ENCODE measurements at regions not wholly inside any gene's neighbourhood (a gene's known extent, or its start where the extent isn't known, plus 50 kb on each side); places are given as distances from the start of the nearest gene placed in this dataset.

DNA sequence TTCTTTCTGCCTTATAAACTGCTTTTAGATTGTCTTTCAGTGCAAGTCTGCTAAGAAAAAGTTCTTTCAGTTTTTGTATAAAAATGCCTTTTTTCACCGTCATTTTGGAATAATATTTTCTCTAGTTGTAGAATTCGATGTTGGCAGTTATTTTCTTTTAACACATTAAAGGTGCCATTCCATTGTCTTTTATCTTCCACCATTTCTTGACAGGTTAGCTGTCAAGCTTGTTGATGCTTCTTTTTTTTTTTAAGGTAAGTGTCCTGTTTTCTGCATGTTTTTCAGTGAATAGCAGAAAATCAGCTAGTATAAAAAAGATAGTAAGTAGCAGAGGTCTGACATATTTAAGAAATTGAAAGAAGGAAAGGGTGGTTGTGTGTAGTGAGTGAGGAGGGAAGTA lies 118.5 kb upstream of the NPFFR2 start:
- Mint-ChIP-seq H3K9me3 (peaks cover 0 to 5% (median 0%) of the 10 kb centered on the region in 3 donors), H3K4me3 (no peak overlapping the region), H3K4me1 (no peaks in the 10 kb centered on the region), H3K27me3 (no peaks in the 10 kb centered on the region), H3K27ac (no peak overlapping the region), H3K36me3 (no peaks in the 10 kb centered on the region)
- no peak for DNase-seq
- Histone ChIP-seq H3K9me3 (no peaks in the 10 kb centered on the region), H3K4me1 (ENCODE audit: control insufficient read depth in 1 of 2, extremely low read depth in 1 of 2, insufficient read depth in 2 of 2, low read length in 2 of 2) (no peaks in the 10 kb centered on the region), H3K4me3 (ENCODE audit: control insufficient read depth in 1 of 2, extremely low read depth in 1 of 2, low read length in 1 of 2) (no peak overlapping the region), H3K27ac (ENCODE audit: low read length) (no peak overlapping the region), H3K36me3 (ENCODE audit: control insufficient read depth in 2 of 2, extremely low read depth in 1 of 2, insufficient read depth in 1 of 2, low read length in 1 of 2) (no peaks in the 10 kb centered on the region), H3K27me3 (replicated peaks in 1 of 2; ENCODE audit: control insufficient read depth in 2 of 2, extremely low read depth in 1 of 2, insufficient read depth in 2 of 2, low read length in 1 of 2) (no peaks in the 10 kb centered on the region)
- CTCF ChIA-PET = interaction anchor here in 1 of 2 donors (0.6 kb wide), 1 partner anchor 739 kb away, joined by 3 read pairs; no protein-coding TSS in a partner anchor
- ATAC-seq (replicated peaks in 1 of 4) = no peak
- no CpG with 5 or more reads among the region's 2 CpGs for WGBS (ENCODE audit: insufficient coverage)
- POLR2A ChIA-PET = no interaction called here

DNA sequence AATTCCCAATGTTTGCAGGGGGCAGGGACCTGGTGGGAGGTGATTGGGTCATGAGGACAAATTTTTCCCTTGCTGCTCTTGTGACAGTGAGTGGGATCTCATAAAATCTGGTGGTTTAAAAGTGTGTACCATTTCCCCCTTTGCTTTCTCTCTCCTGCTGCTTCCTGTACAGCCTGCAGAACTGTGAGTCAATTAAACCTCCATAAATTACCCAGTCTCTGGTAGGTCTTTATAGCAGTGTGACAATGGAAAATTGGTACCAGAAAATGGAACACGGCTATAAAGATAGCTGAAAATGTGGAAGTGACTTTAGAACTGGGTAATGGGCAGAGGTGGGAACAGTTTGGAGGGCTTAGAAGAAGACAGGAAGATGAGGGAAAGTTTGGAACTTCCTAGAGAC lies 108.7 kb upstream of the NPFFR2 start:
- Mint-ChIP-seq H3K4me1 (no peaks in the 10 kb centered on the region), H3K36me3 (no peaks in the 10 kb centered on the region), H3K27me3 (no peaks in the 10 kb centered on the region), H3K27ac (no peak overlapping the region), H3K9me3 (no peaks in the 10 kb centered on the region), H3K4me3 (no peak overlapping the region)
- Histone ChIP-seq H3K4me1 (ENCODE audit: control insufficient read depth in 1 of 2, extremely low read depth in 1 of 2, insufficient read depth in 2 of 2, low read length in 2 of 2) (no peaks in the 10 kb centered on the region), H3K27ac (ENCODE audit: low read length) (no peak overlapping the region), H3K36me3 (ENCODE audit: control insufficient read depth in 2 of 2, extremely low read depth in 1 of 2, insufficient read depth in 1 of 2, low read length in 1 of 2) (no peaks in the 10 kb centered on the region), H3K4me3 (ENCODE audit: control insufficient read depth in 1 of 2, extremely low read depth in 1 of 2, low read length in 1 of 2) (no peak overlapping the region), H3K9me3 (no peaks in the 10 kb centered on the region), H3K27me3 (replicated peaks in 1 of 2; ENCODE audit: control insufficient read depth in 2 of 2, extremely low read depth in 1 of 2, insufficient read depth in 2 of 2, low read length in 1 of 2) (no peaks in the 10 kb centered on the region)
- CTCF ChIA-PET = no interaction called here
- WGBS (ENCODE audit: insufficient coverage) = 67% methylated on average over 1 of the region's 1 CpG
- ATAC-seq (replicated peaks in 1 of 4) = no peak
- DNase-seq = no peak
- POLR2A ChIA-PET = no interaction called here

DNA sequence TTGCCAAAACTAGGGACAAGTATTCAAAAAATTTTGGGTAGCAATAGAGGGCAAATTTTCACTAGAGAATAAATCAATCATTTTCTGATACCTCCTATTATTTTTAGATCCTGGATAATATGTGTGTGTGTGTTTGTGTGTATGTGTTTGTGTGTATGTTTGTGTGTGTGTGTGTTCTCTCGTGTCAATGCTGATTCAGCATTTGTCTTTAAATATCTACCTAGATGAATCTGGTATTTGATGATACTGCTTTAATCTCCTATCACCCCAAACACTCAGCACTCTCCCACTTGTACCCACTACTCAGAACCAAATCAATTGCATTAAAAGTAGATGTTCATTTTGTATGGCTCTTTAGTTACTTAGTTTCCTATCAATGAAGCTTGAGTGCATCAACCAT lies 101.3 kb upstream of the NPFFR2 start:
- no peaks in the 10 kb centered on the region for H3K4me1 Mint-ChIP-seq
- DNase-seq = no peak
- WGBS (ENCODE audit: insufficient coverage) = no CpG with 5 or more reads among the region's 1 CpG
- no peaks in the 10 kb centered on the region for H3K4me1 ChIP-seq (ENCODE audit: control insufficient read depth in 1 of 2, extremely low read depth in 1 of 2, insufficient read depth in 2 of 2, low read length in 2 of 2)
- H3K4me3 ChIP-seq (ENCODE audit: control insufficient read depth in 1 of 2, extremely low read depth in 1 of 2, low read length in 1 of 2) = no peak overlapping the region
- no peaks in the 10 kb centered on the region for H3K27me3 Mint-ChIP-seq
- H3K9me3 Mint-ChIP-seq = no peaks in the 10 kb centered on the region
- ChIA-PET CTCF (no interaction called here), POLR2A (no interaction called here)
- H3K4me3 Mint-ChIP-seq = no peak overlapping the region
- no peak for ATAC-seq (replicated peaks in 1 of 4)
- H3K36me3 ChIP-seq (ENCODE audit: control insufficient read depth in 2 of 2, extremely low read depth in 1 of 2, insufficient read depth in 1 of 2, low read length in 1 of 2) = no peaks in the 10 kb centered on the region
- H3K27ac ChIP-seq (ENCODE audit: low read length) = no peak overlapping the region
- no peaks in the 10 kb centered on the region for H3K36me3 Mint-ChIP-seq
- H3K27me3 ChIP-seq (replicated peaks in 1 of 2; ENCODE audit: control insufficient read depth in 2 of 2, extremely low read depth in 1 of 2, insufficient read depth in 2 of 2, low read length in 1 of 2) = no peaks in the 10 kb centered on the region
- no peaks in the 10 kb centered on the region for H3K9me3 ChIP-seq
- no peak overlapping the region for H3K27ac Mint-ChIP-seq

DNA sequence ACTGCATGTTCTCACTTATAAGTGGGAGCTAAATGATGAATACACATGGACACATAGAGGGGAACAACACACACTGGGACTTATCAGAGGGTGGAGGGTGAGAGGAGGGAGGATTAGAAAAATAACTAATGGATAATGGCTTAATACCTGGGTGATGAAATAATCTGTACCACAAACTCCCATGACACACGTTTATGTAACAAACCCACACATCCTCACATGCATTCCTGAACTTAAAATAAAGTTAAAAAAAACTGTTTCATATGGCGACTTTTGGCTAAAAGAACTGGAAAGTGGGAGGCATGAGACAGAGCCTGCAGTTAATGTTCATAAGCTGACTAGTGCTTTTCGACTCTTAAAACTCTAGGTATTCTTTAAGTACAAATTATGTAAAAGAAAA lies 98.9 kb upstream of the NPFFR2 start:
- Mint-ChIP-seq H3K9me3 (no peaks in the 10 kb centered on the region), H3K36me3 (no peaks in the 10 kb centered on the region), H3K27ac (no peak overlapping the region), H3K27me3 (no peaks in the 10 kb centered on the region), H3K4me1 (no peaks in the 10 kb centered on the region), H3K4me3 (no peak overlapping the region)
- Histone ChIP-seq H3K27ac (ENCODE audit: low read length) (no peak overlapping the region), H3K4me1 (ENCODE audit: control insufficient read depth in 1 of 2, extremely low read depth in 1 of 2, insufficient read depth in 2 of 2, low read length in 2 of 2) (no peaks in the 10 kb centered on the region), H3K9me3 (no peaks in the 10 kb centered on the region), H3K4me3 (ENCODE audit: control insufficient read depth in 1 of 2, extremely low read depth in 1 of 2, low read length in 1 of 2) (no peak overlapping the region), H3K36me3 (ENCODE audit: control insufficient read depth in 2 of 2, extremely low read depth in 1 of 2, insufficient read depth in 1 of 2, low read length in 1 of 2) (no peaks in the 10 kb centered on the region), H3K27me3 (replicated peaks in 1 of 2; ENCODE audit: control insufficient read depth in 2 of 2, extremely low read depth in 1 of 2, insufficient read depth in 2 of 2, low read length in 1 of 2) (no peaks in the 10 kb centered on the region)
- no CpG with 5 or more reads among the region's 3 CpGs for WGBS (ENCODE audit: insufficient coverage)
- ATAC-seq (replicated peaks in 1 of 4) (no peak), DNase-seq (no peak)
- POLR2A ChIA-PET = interaction anchor here in 1 of 2 donors (0.5 kb wide), 1 partner anchor 1375 kb away, joined by 3 read pairs; no protein-coding TSS in a partner anchor
- CTCF ChIA-PET = no interaction called here

DNA sequence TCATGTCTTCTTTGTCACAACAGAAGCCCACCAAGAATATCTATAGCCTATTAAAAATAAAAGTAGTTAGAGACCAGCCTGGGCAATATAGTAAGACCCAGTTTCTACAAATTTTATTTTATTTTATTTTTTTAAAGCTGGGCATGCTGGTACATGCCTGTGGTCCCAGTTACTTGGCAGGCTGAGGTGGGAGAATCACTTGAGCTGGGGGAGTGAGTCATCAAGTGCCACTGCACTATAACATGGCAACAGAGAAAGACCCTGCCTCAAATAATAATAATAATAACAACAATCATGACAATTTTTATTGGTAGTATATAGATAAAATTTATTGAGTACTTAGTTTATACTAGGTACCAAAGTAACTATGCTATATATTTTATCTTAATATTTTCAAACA lies 93.0 kb upstream of the NPFFR2 start:
- no peak overlapping the region for H3K27ac Mint-ChIP-seq
- H3K4me3 ChIP-seq (ENCODE audit: control insufficient read depth in 1 of 2, extremely low read depth in 1 of 2, low read length in 1 of 2) = no peak overlapping the region
- H3K9me3 Mint-ChIP-seq = no peaks in the 10 kb centered on the region
- DNase-seq (no peak), ATAC-seq (replicated peaks in 1 of 4) (no peak)
- H3K27me3 Mint-ChIP-seq = no peaks in the 10 kb centered on the region
- H3K4me3 Mint-ChIP-seq = no peak overlapping the region
- no peaks in the 10 kb centered on the region for H3K4me1 Mint-ChIP-seq
- H3K27me3 ChIP-seq (replicated peaks in 1 of 2; ENCODE audit: control insufficient read depth in 2 of 2, extremely low read depth in 1 of 2, insufficient read depth in 2 of 2, low read length in 1 of 2) = no peaks in the 10 kb centered on the region
- no peaks in the 10 kb centered on the region for H3K36me3 ChIP-seq (ENCODE audit: control insufficient read depth in 2 of 2, extremely low read depth in 1 of 2, insufficient read depth in 1 of 2, low read length in 1 of 2)
- ChIA-PET POLR2A (no interaction called here), CTCF (no interaction called here)
- H3K36me3 Mint-ChIP-seq = no peaks in the 10 kb centered on the region
- H3K9me3 ChIP-seq = no peaks in the 10 kb centered on the region
- no peaks in the 10 kb centered on the region for H3K4me1 ChIP-seq (ENCODE audit: control insufficient read depth in 1 of 2, extremely low read depth in 1 of 2, insufficient read depth in 2 of 2, low read length in 2 of 2)
- H3K27ac ChIP-seq (ENCODE audit: low read length) = no peak overlapping the region

DNA sequence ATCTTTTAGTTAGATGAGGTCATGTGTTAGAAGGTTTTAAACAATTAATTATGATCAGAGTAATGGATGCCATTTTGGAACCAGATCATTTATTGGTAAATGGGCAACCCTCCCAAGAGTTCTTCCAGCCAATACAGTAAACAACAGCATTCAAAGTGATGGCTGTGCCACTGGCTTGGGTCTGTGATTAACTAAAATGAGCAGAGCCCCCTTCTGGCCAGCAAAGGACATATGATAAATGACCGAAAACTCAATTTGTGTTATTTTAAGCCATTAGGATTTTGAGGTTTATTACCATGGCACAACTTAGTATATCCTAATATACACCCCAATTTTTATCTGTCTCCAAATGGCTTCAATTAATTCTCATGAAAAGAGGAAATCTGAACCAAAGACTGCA lies 90.8 kb upstream of the NPFFR2 start:
- WGBS (ENCODE audit: insufficient coverage) = no CpG with 5 or more reads among the region's 1 CpG
- no peaks in the 10 kb centered on the region for H3K4me1 Mint-ChIP-seq
- no peaks in the 10 kb centered on the region for H3K27me3 Mint-ChIP-seq

DNA sequence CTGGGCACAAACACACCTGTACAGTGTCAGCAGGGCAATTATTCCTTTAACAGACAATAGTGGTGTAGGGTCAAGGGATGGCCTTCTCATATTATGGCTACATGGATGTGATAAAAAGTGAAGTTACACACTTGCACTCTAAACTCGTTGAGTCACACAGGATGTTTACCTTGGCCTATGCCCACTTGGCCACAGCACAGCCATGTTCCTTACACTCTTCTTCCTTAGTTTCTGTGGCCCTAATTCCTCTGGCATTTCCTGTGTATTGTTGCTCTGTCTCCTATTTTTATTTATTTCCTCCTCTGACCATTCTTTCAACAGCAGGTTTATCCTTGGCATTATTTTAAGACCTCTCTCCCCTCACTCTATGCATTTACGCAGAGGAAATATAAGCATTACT lies 86.8 kb upstream of the NPFFR2 start:
- 75% methylated on average over 1 of the region's 2 CpGs for WGBS (ENCODE audit: insufficient coverage)
- ChIA-PET POLR2A (no interaction called here), CTCF (no interaction called here)
- Mint-ChIP-seq H3K36me3 (no peaks in the 10 kb centered on the region), H3K9me3 (peaks cover 5 to 16% (median 6%) of the 10 kb centered on the region in 3 donors), H3K27me3 (no peaks in the 10 kb centered on the region), H3K4me3 (no peak overlapping the region), H3K4me1 (no peaks in the 10 kb centered on the region), H3K27ac (no peak overlapping the region)
- ATAC-seq (replicated peaks in 1 of 4) = no peak
- Histone ChIP-seq H3K4me3 (ENCODE audit: control insufficient read depth in 1 of 2, extremely low read depth in 1 of 2, low read length in 1 of 2) (no peak overlapping the region), H3K27ac (ENCODE audit: low read length) (no peak overlapping the region), H3K27me3 (replicated peaks in 1 of 2; ENCODE audit: control insufficient read depth in 2 of 2, extremely low read depth in 1 of 2, insufficient read depth in 2 of 2, low read length in 1 of 2) (no peaks in the 10 kb centered on the region), H3K4me1 (ENCODE audit: control insufficient read depth in 1 of 2, extremely low read depth in 1 of 2, insufficient read depth in 2 of 2, low read length in 2 of 2) (no peaks in the 10 kb centered on the region), H3K9me3 (no peaks in the 10 kb centered on the region), H3K36me3 (ENCODE audit: control insufficient read depth in 2 of 2, extremely low read depth in 1 of 2, insufficient read depth in 1 of 2, low read length in 1 of 2) (no peaks in the 10 kb centered on the region)
- DNase-seq = no peak

More for the DNA sequence above, 90.8 kb upstream of the NPFFR2 start:
- no peaks in the 10 kb centered on the region for H3K9me3 ChIP-seq
- H3K27me3 ChIP-seq (replicated peaks in 1 of 2; ENCODE audit: control insufficient read depth in 2 of 2, extremely low read depth in 1 of 2, insufficient read depth in 2 of 2, low read length in 1 of 2) = no peaks in the 10 kb centered on the region
- H3K27ac Mint-ChIP-seq = no peak overlapping the region
- CTCF ChIA-PET = no interaction called here
- no peak overlapping the region for H3K4me3 ChIP-seq (ENCODE audit: control insufficient read depth in 1 of 2, extremely low read depth in 1 of 2, low read length in 1 of 2)
- no peaks in the 10 kb centered on the region for H3K4me1 ChIP-seq (ENCODE audit: control insufficient read depth in 1 of 2, extremely low read depth in 1 of 2, insufficient read depth in 2 of 2, low read length in 2 of 2)
- H3K27ac ChIP-seq (ENCODE audit: low read length) = no peak overlapping the region
- no peak for DNase-seq
- POLR2A ChIA-PET = no interaction called here
- no peak overlapping the region for H3K4me3 Mint-ChIP-seq
- no peaks in the 10 kb centered on the region for H3K36me3 Mint-ChIP-seq
- no peak for ATAC-seq (replicated peaks in 1 of 4)
- peaks cover 0 to 6% (median 5%) of the 10 kb centered on the region in 3 donors for H3K9me3 Mint-ChIP-seq
- H3K36me3 ChIP-seq (ENCODE audit: control insufficient read depth in 2 of 2, extremely low read depth in 1 of 2, insufficient read depth in 1 of 2, low read length in 1 of 2) = no peaks in the 10 kb centered on the region
